Rectal smooth muscle tissue (tissue), 1 donor: ENCODE measurements at regions not wholly inside any gene's neighbourhood (a gene's known extent, or its start where the extent isn't known, plus 50 kb on each side); places are given as distances from the start of the nearest gene placed in this dataset.
"Not testable (repeated sequence)": the region's sequence is repeated elsewhere in the genome, so short reads cannot be mapped to it uniquely, and the experiment has no call there.

Source experiments
- H3K27ac ChIP-seq: one replicate; pipeline ENCODE4 v1.7.0; 2013; ENCODE audit warnings: low read depth, low read length, inconsistent platforms
- H3K27me3 ChIP-seq: one replicate; pipeline ENCODE4 v1.7.0; 2013; ENCODE audit warnings: low read length; ENCODE audit not compliant: control insufficient read depth, insufficient read depth
- H3K36me3 ChIP-seq: one replicate; pipeline ENCODE4 v1.7.0; 2013; ENCODE audit warnings: low read length; ENCODE audit not compliant: control insufficient read depth, insufficient read depth
- H3K4me1 ChIP-seq: one replicate; pipeline ENCODE4 v1.7.0; 2013; ENCODE audit warnings: low read length; ENCODE audit not compliant: control insufficient read depth, insufficient read depth
- H3K4me3 ChIP-seq: one replicate; pipeline ENCODE4 v1.7.0; 2013; ENCODE audit warnings: low read length
- H3K9ac ChIP-seq: one replicate; pipeline ENCODE4 v1.7.0; 2013; ENCODE audit warnings: low read length

DNA sequence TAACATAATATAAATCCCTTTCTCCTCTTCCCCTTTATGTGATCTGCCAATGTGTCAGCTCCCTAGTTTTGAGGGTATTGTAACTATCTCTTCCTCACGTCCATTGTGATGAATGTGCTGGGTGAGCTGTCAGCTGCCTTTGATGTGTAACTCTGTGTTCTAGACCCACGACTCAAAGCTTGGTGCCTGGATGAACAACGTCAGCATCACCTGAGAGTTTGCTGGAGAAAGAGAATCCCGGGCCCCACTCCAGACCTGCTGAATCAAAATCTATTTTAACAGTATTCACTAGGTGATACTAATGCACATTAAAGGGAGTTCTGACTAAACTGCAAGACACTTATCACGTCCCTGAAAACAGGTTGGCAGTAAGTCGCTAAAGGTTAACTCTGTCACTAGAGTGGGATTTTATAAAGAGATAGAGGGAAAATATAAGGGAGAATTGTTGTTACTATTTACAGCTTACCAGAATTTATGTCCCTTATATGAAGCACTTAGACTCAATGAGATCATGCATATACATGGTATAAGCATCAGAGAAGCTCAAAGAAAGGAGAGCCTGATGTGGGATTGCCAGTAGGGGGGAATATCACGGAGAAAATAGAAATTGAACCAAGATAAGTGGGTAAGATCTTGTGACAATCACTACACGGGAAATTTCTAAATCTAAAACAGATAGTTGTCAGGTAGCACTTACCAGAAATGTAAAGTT, 423.8 kb upstream of the SLC30A5 start:
- no peak overlapping the region for H3K4me3 ChIP-seq
- no peaks in the 10 kb centered on the region for H3K4me1 ChIP-seq
- no peaks in the 10 kb centered on the region for H3K27me3 ChIP-seq
- H3K27ac ChIP-seq, result no peak overlapping the region
- no peaks in the 10 kb centered on the region for H3K36me3 ChIP-seq
- H3K9ac ChIP-seq, result no peak overlapping the region

DNA sequence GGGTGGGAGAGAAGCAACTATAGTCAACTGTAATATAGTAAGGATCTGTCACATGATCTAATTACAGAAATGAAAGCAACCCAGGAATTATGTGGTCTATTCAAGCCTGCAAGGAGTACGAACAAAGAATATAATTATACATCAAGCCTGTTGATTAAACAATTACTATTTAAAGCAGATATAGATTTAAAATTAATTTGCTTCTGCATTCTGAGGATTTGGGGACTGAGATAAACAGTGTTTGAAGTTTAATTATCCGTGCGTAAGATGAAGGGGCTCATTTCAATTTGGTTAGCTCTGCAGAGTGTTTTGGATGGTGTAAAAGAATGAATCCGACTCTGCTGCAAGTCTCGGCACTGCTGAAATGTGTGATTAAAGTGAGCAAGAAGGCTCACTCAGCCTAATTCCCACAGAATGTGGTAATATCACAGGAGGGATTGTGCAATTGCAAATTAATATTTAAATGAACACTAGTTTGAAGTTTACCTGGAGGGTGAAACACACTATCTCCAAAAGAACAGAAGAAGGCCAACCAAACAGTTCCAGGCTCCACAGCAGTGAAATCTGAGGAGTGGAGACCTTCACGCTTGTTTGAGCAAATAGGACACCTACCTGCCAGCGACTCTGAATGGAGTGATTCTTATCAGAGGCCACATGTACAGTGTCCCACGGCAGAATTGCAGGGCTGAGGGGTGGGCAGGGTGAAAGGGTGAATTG, 420.6 kb upstream of the SLC30A5 start:
- Histone ChIP-seq H3K27ac (no peak overlapping the region), H3K4me3 (no peak overlapping the region), H3K36me3 (no peaks in the 10 kb centered on the region), H3K27me3 (no peaks in the 10 kb centered on the region), H3K4me1 (no peaks in the 10 kb centered on the region), H3K9ac (no peak overlapping the region)

DNA sequence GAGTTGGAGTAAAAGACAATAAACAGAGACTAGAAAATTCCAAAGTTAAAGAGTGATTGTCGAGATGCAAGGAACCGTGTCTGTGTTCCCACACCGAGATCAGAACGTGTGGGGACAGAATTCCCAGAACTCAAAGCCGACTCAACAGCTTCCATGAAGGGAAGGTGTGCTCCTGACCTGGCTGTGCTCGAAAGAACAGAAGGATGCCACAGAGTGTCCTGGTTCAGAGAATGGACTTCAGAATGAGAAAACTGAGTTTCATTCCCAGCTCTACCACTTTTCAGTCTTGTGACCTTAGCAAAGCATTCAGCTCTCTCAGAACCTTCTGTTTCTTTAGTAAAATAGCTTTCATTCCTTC, 420.0 kb upstream of the SLC30A5 start:
- Histone ChIP-seq H3K4me3 (no peak overlapping the region), H3K9ac (no peak overlapping the region), H3K27me3 (no peaks in the 10 kb centered on the region), H3K36me3 (no peaks in the 10 kb centered on the region), H3K4me1 (no peaks in the 10 kb centered on the region), H3K27ac (no peak overlapping the region)

DNA sequence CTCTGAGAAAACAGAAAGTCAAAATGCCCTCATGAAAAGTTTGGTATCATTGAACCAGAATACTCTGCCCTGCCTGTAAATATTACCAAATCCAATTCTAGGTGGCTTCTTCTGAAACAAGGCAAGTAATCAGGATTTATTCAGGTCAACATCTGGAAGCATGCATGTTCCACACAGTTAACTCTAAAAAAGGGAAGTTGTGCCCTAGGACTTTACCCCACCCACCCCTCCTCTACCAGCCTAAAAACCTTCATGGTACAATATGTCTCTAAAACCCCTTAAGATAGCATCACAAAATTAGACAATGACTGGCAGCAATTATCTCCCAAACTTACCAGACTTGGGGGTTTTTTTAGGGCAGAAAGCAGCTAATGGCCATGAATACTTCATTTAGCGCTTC, 414.8 kb upstream of the SLC30A5 start:
- H3K27ac ChIP-seq, result no peak overlapping the region
- no peaks in the 10 kb centered on the region for H3K36me3 ChIP-seq
- no peak overlapping the region for H3K9ac ChIP-seq
- H3K4me1 ChIP-seq, result no peaks in the 10 kb centered on the region
- no peak overlapping the region for H3K4me3 ChIP-seq
- H3K27me3 ChIP-seq, result no peaks in the 10 kb centered on the region

DNA sequence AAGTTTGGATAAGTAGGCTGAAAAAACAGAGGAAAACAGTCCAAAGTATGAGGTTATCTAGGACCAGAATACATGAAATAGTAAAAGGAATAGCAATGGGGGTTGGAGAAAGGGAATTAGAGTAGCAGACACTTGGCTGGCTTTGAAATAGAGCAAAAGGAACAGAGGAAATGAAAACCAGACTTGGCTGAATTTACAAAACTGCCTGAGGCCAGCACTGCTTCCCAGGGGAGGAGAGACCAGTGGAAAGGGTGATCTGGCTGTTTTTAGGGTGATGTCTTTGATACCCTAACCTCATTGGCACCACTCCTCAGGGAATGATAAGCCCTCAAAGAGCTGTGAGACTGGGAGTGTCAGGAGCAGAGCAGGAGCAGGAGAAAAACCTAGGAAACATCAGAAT, 413.4 kb upstream of the SLC30A5 start:
- H3K9ac ChIP-seq, result no peak overlapping the region
- no peak overlapping the region for H3K27ac ChIP-seq
- H3K27me3 ChIP-seq, result no peaks in the 10 kb centered on the region
- no peaks in the 10 kb centered on the region for H3K4me1 ChIP-seq
- no peak overlapping the region for H3K4me3 ChIP-seq
- no peaks in the 10 kb centered on the region for H3K36me3 ChIP-seq

DNA sequence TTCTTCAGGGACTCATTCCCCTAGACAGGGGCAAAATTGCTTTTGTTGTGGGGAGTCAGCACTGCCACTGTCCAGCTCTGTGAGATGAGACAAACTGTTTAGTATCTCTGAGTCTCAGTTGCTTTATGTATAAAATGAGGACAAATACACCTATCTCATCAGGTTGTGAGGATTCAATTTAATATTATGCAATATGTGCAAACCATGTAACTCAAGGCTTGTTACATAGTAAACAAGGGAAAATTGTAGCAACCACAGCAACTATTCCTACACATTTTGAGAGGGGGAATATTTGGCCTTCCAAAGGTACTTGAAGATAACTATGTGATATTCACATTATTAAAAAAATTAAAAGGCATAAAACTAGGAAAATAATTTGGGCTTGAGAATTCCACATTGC, 411.9 kb upstream of the SLC30A5 start:
- Histone ChIP-seq H3K4me1 (no peaks in the 10 kb centered on the region), H3K36me3 (no peaks in the 10 kb centered on the region), H3K9ac (no peak overlapping the region), H3K4me3 (no peak overlapping the region), H3K27ac (no peak overlapping the region), H3K27me3 (no peaks in the 10 kb centered on the region)

DNA sequence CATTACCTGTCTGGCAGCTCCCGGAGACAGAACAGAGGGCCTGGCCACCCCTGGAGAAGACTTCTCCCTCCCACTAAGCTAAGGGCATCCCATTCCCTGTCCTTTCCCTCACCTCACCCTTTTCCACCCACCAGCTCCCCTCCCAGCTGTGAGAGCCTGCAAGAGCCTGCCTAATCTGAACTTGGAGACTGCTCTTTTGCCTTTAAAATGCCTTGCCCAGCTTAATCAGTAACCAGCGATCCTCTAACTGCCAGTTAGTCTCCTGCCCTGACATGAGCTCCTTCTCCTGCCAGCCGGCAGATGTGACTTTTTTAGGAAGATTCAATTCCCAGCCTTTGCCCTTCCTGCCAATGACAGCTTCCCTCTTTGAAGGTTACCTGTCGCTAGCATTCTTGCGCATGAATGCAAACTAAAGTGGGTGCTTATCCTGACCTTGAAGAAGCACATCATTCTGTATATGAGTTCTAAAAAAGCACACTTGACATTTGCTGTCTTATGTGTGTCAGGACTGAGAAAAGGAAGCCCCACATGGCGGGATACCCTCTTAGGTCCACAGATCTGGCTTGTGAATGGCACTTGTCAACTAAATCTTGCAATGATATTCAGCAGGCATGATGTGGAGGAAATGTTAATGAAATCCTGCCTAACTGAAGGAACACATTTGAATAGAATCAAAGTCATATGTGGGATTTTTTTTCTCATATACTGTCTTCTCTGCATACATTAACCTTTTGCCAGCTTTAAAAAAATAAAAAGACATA, 411.2 kb upstream of the SLC30A5 start:
- Histone ChIP-seq H3K27me3 (no peaks in the 10 kb centered on the region), H3K36me3 (no peaks in the 10 kb centered on the region), H3K27ac (no peak overlapping the region), H3K4me3 (no peak overlapping the region), H3K9ac (no peak overlapping the region), H3K4me1 (no peaks in the 10 kb centered on the region)

DNA sequence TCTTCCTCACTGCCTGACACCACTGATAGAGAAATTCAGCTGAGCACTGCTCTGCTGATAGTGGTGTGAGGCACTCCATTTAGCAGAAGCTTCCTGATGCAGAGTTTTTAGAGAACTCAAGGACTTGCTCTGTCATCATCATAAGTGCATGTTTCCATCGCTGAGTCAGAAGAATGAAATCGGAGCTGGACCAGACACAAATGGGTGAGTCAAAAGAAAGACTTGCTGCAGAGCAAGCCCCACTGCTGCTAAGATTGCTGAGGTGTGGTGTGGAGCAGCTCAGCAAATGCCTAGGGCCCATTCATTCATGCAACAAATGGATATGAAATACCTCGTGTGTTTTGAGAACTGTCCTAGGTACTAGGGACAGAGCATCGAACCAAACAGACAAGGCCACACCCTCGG, 410.2 kb upstream of the SLC30A5 start:
- H3K27ac ChIP-seq, result no peak overlapping the region
- no peak overlapping the region for H3K9ac ChIP-seq
- no peaks in the 10 kb centered on the region for H3K36me3 ChIP-seq
- H3K4me3 ChIP-seq, result no peak overlapping the region
- no peaks in the 10 kb centered on the region for H3K27me3 ChIP-seq
- no peaks in the 10 kb centered on the region for H3K4me1 ChIP-seq

DNA sequence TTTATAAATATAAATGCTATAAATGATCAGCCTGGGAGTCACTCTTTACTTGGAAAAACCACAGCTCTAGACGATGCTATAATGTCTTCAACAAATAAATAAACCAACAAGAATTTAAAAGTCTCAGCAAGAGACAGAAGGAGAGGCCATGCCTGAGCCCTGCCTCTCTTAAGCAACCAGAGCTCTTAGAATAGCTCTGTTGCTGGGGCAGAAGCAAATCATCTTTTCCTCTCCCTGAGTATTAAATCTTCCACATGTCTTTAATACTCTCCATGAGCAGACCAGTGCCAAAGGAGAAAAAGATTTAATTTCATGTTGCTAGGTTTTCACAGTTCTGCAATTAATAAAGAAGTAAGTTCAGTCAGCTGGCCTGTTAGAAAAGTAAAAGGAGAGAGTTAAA, 408.0 kb upstream of the SLC30A5 start:
- Histone ChIP-seq H3K27ac (no peak overlapping the region), H3K9ac (no peak overlapping the region), H3K4me3 (no peak overlapping the region), H3K4me1 (no peaks in the 10 kb centered on the region), H3K36me3 (no peaks in the 10 kb centered on the region), H3K27me3 (no peaks in the 10 kb centered on the region)

DNA sequence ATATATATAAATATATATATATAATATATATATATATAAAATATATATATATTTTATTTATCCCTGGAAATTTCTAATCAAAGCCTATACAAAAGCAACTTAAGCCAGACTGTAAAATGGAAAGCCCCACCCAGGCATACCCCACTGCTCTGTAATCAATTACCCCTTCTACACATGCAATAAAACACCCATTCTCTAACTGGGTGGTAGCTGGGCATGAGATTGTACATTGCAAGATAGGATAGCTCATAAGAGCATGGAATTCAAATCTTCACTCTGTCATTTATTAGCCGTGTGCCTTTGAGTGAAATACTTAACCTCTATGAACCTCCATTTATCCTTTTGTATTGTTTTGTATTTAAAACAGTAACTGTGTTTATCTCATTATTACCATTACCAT, 405.3 kb upstream of the SLC30A5 start:
- Histone ChIP-seq H3K36me3 (no peaks in the 10 kb centered on the region), H3K9ac (no peak overlapping the region), H3K4me3 (no peak overlapping the region), H3K4me1 (no peaks in the 10 kb centered on the region), H3K27me3 (no peaks in the 10 kb centered on the region), H3K27ac (no peak overlapping the region)

DNA sequence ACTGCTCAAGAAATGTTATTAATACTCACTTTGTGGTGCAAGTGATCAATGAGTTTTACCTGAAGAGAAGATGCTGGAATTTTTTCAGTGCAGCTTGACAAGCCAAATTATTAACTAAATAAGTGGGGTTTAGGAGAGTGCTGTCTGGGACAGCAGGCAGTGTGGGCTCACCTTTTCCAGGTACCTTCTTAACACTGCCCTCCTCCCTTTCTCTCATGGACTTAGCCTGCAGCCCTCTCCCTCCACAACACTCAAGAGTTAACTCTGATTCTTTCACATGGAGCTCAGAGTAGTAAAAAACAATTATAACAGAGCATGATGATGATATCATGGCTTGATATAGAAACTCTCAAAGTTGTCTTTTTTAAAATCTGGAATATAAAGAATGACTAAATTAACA, 404.8 kb upstream of the SLC30A5 start:
- no peaks in the 10 kb centered on the region for H3K27me3 ChIP-seq
- no peak overlapping the region for H3K9ac ChIP-seq
- no peaks in the 10 kb centered on the region for H3K4me1 ChIP-seq
- no peak overlapping the region for H3K27ac ChIP-seq
- no peak overlapping the region for H3K4me3 ChIP-seq
- H3K36me3 ChIP-seq, result no peaks in the 10 kb centered on the region

DNA sequence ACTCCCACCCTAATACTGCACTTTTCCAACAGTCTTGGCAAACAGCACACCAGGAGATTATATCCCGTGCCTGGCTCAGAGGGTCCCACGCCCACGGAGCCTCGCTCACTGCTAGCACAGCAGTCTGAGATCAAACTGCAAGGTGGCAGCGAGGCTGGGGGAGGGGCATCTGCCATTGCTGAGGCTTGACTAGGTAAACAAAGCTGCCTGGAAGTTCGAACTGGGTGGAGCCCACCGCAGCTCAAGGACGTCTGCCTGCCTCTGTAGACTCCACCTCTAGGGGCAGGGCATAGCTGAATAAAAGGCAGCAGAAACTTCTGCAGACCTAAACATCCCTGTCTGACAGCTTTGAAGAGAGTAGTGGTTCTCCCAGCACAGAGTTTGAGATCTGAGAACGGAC, 401.9 kb upstream of the SLC30A5 start:
- not testable (repeated sequence) for H3K4me1 ChIP-seq, H3K27ac ChIP-seq, H3K9ac ChIP-seq, H3K27me3 ChIP-seq, H3K4me3 ChIP-seq, H3K36me3 ChIP-seq
